ENCODE measurements at regions not wholly inside any gene's neighbourhood (a gene's known extent, or its start where the extent isn't known, plus 50 kb on each side); places are given as distances from the start of the nearest gene placed in this dataset.
A peak's percentile ranks its signal among the peaks of the same experiment; 100 is the strongest.

- no peak for DNase-seq
- Mint-ChIP-seq H3K9me3 (peaks cover 0 to 3% (median 0%) of the 10 kb centered on the region in 6 donors), H3K36me3 (peaks cover 0 to 5% (median under 1%) of the 10 kb centered on the region in 3 donors), H3K27ac (no peak overlapping the region), H3K27me3 (ENCODE audit: low read depth in 3 of 3) (peaks cover 0 to 11% (median 0%) of the 10 kb centered on the region in 3 donors), H3K4me3 (no peak overlapping the region), H3K4me1 (no peaks in the 10 kb centered on the region)
Observed at GRCh38 chr10:33074443-33074842, 116.4 kb upstream of the ITGB1 start.

GRCh38 chr10:33073641-33074415 lies 115.8 kb upstream of the ITGB1 start:
- peaks cover 0 to 3% (median 0%) of the 10 kb centered on the region in 6 donors for H3K9me3 Mint-ChIP-seq
- H3K36me3 Mint-ChIP-seq, result peaks cover 0 to 6% (median 0%) of the 10 kb centered on the region in 3 donors
- peaks cover 0 to 9% (median 0%) of the 10 kb centered on the region in 3 donors for H3K27me3 Mint-ChIP-seq (ENCODE audit: low read depth in 3 of 3)
- H3K27ac Mint-ChIP-seq, result no peak overlapping the region
- peaks cover 0 to 2% of the 10 kb centered on the region in 2 donors for H3K4me1 Mint-ChIP-seq
- DNase-seq, result no peak
- H3K4me3 Mint-ChIP-seq, result no peak overlapping the region

- H3K4me1 Mint-ChIP-seq, result peaks cover 2 to 3% of the 10 kb centered on the region in 2 donors
- H3K4me3 Mint-ChIP-seq, result no peak overlapping the region
- H3K9me3 Mint-ChIP-seq, result peaks cover 0 to 5% (median 0%) of the 10 kb centered on the region in 6 donors
- peak overlapping the region in 1 of 6 donors; percentile 22 for H3K27ac Mint-ChIP-seq
- H3K36me3 Mint-ChIP-seq, result peaks cover 0 to 14% (median 0%) of the 10 kb centered on the region in 3 donors
- H3K27me3 Mint-ChIP-seq (ENCODE audit: low read depth in 3 of 3), result peaks cover 0 to 8% (median 2%) of the 10 kb centered on the region in 3 donors
- no peak for DNase-seq
Observed at GRCh38 chr10:33071857-33072256, 113.8 kb upstream of the ITGB1 start.

- Mint-ChIP-seq H3K4me3 (no peak overlapping the region), H3K4me1 (peaks cover 6 to 8% of the 10 kb centered on the region in 2 donors), H3K27ac (peak overlapping the region in 1 of 6 donors; percentile 62)
Observed at GRCh38 chr10:33070101-33070500, 112.1 kb upstream of the ITGB1 start.

GRCh38 chr10:33067917-33068316 lies 109.9 kb upstream of the ITGB1 start:
- Mint-ChIP-seq H3K36me3 (peaks cover 0 to 14% (median 0%) of the 10 kb centered on the region in 3 donors), H3K27me3 (ENCODE audit: low read depth in 3 of 3) (peaks cover 2 to 4% (median 3%) of the 10 kb centered on the region in 3 donors), H3K4me3 (no peak overlapping the region), H3K27ac (no peak overlapping the region), H3K9me3 (peaks cover 0 to 5% (median 0%) of the 10 kb centered on the region in 6 donors), H3K4me1 (peaks cover 6 to 8% of the 10 kb centered on the region in 2 donors)
- DNase-seq, result no peak

More at GRCh38 chr10:33070101-33070500, 112.1 kb upstream of the ITGB1 start:
- DNase-seq, result no peak
- Mint-ChIP-seq H3K9me3 (peaks cover 0 to 5% (median 0%) of the 10 kb centered on the region in 6 donors), H3K27me3 (ENCODE audit: low read depth in 3 of 3) (peaks cover 0 to 3% (median 2%) of the 10 kb centered on the region in 3 donors), H3K36me3 (peaks cover 0 to 14% (median 0%) of the 10 kb centered on the region in 3 donors)

GRCh38 chr10:33067481-33067880 lies 109.5 kb upstream of the ITGB1 start:
- Mint-ChIP-seq H3K9me3 (peaks cover 0 to 5% (median 0%) of the 10 kb centered on the region in 6 donors), H3K36me3 (peaks cover 0 to 14% (median 2%) of the 10 kb centered on the region in 3 donors), H3K4me1 (peaks cover 6 to 8% of the 10 kb centered on the region in 2 donors), H3K27ac (no peak overlapping the region), H3K27me3 (ENCODE audit: low read depth in 3 of 3) (peaks cover 2 to 4% (median 3%) of the 10 kb centered on the region in 3 donors), H3K4me3 (no peak overlapping the region)
- DNase-seq, result no peak

- DNase-seq, result no peak
- H3K9me3 Mint-ChIP-seq, result peaks cover 0 to 5% (median 0%) of the 10 kb centered on the region in 6 donors
- peak overlapping the region in 1 of 6 donors; percentile 66 for H3K27ac Mint-ChIP-seq
- no peak overlapping the region for H3K4me3 Mint-ChIP-seq
- H3K27me3 Mint-ChIP-seq (ENCODE audit: low read depth in 3 of 3), result peaks cover 2 to 4% (median 3%) of the 10 kb centered on the region in 3 donors
- H3K4me1 Mint-ChIP-seq, result peaks cover 6 to 8% of the 10 kb centered on the region in 2 donors
- H3K36me3 Mint-ChIP-seq, result peaks cover 0 to 14% (median 3%) of the 10 kb centered on the region in 3 donors
Observed at GRCh38 chr10:33066558-33067236, 108.7 kb upstream of the ITGB1 start.

- peaks cover 8 to 14% of the 10 kb centered on the region in 2 donors for H3K4me1 Mint-ChIP-seq
- DNase-seq, result no peak
- no peak overlapping the region for H3K4me3 Mint-ChIP-seq
- peaks cover 0 to 4% (median 3%) of the 10 kb centered on the region in 3 donors for H3K27me3 Mint-ChIP-seq (ENCODE audit: low read depth in 3 of 3)
- no peak overlapping the region for H3K27ac Mint-ChIP-seq
- peaks cover 0 to 2% (median 0%) of the 10 kb centered on the region in 6 donors for H3K9me3 Mint-ChIP-seq
- H3K36me3 Mint-ChIP-seq, result peaks cover 0 to 14% (median 3%) of the 10 kb centered on the region in 3 donors
Observed at GRCh38 chr10:33065111-33065510, 107.1 kb upstream of the ITGB1 start.

- Mint-ChIP-seq H3K27ac (no peak overlapping the region), H3K9me3 (peaks cover 0 to 2% (median 0%) of the 10 kb centered on the region in 6 donors), H3K4me3 (no peak overlapping the region), H3K36me3 (peaks cover 0 to 11% (median 3%) of the 10 kb centered on the region in 3 donors), H3K4me1 (peaks cover 8 to 14% of the 10 kb centered on the region in 2 donors), H3K27me3 (ENCODE audit: low read depth in 3 of 3) (peaks cover 0 to 4% (median 3%) of the 10 kb centered on the region in 3 donors)
- no peak for DNase-seq
Observed at GRCh38 chr10:33064706-33065105, 106.7 kb upstream of the ITGB1 start.

- Mint-ChIP-seq H3K27me3 (ENCODE audit: low read depth in 3 of 3) (peaks cover 0 to 2% (median 0%) of the 10 kb centered on the region in 3 donors), H3K4me3 (no peak overlapping the region), H3K27ac (no peak overlapping the region), H3K36me3 (peaks cover 0 to 7% (median 3%) of the 10 kb centered on the region in 3 donors), H3K4me1 (peaks cover 2 to 7% of the 10 kb centered on the region in 2 donors), H3K9me3 (peaks cover 0 to 1% (median 0%) of the 10 kb centered on the region in 6 donors)
- DNase-seq, result no peak
Observed at GRCh38 chr10:33057620-33058019, 99.6 kb upstream of the ITGB1 start.

GRCh38 chr10:33056828-33057596 lies 99.0 kb upstream of the ITGB1 start:
- H3K27me3 Mint-ChIP-seq (ENCODE audit: low read depth in 3 of 3), result peaks cover 0 to 4% (median 0%) of the 10 kb centered on the region in 3 donors
- no peak overlapping the region for H3K4me3 Mint-ChIP-seq
- peaks cover 0 to 7% (median 0%) of the 10 kb centered on the region in 3 donors for H3K36me3 Mint-ChIP-seq
- H3K9me3 Mint-ChIP-seq, result peaks cover 0 to 1% (median 0%) of the 10 kb centered on the region in 6 donors
- H3K4me1 Mint-ChIP-seq, result peaks cover 2 to 12% of the 10 kb centered on the region in 2 donors
- H3K27ac Mint-ChIP-seq, result peak overlapping the region in 1 of 6 donors; percentile 37
- no peak for DNase-seq

GRCh38 chr10:33055625-33056024 lies 97.6 kb upstream of the ITGB1 start:
- H3K36me3 Mint-ChIP-seq, result peaks cover 0 to 7% (median 0%) of the 10 kb centered on the region in 3 donors
- H3K9me3 Mint-ChIP-seq, result peaks cover 0 to 1% (median 0%) of the 10 kb centered on the region in 6 donors
- H3K27ac Mint-ChIP-seq, result no peak overlapping the region
- H3K4me3 Mint-ChIP-seq, result no peak overlapping the region
- H3K27me3 Mint-ChIP-seq (ENCODE audit: low read depth in 3 of 3), result peaks cover 0 to 4% (median 0%) of the 10 kb centered on the region in 3 donors
- no peak for DNase-seq
- peaks cover 9 to 24% of the 10 kb centered on the region in 2 donors for H3K4me1 Mint-ChIP-seq
